NCI-H187 (cell line): ENCODE measurements at regions not wholly inside any gene's neighbourhood (a gene's known extent, or its start where the extent isn't known, plus 50 kb on each side); places are given as distances from the start of the nearest gene placed in this dataset.
"Not testable (repeated sequence)": the region's sequence is repeated elsewhere in the genome, so short reads cannot be mapped to it uniquely, and the experiment has no call there.

ENCODE experiments used
- DNase-seq, 2 experiments: peaks; one replicate each; lab custom pipeline; 2025; lab: John Stamatoyannopoulos, UW

DNA sequence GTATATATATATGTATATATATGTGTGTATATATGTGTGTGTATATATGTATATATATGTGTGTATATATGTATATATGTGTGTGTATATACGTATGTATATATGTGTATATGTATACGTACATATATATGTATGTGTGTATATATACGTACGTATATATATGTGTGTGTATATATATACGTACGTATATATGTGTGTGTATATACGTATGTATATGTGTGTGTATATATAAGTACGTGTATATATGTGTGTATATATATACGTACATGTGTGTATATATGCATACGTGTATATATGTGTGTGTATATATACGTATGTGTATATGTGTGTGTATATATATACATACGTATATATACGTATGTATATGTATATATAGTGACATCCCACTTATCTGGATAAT, 154.4 kb downstream of the CDRT15L2 start:
- no peak for DNase-seq

DNA sequence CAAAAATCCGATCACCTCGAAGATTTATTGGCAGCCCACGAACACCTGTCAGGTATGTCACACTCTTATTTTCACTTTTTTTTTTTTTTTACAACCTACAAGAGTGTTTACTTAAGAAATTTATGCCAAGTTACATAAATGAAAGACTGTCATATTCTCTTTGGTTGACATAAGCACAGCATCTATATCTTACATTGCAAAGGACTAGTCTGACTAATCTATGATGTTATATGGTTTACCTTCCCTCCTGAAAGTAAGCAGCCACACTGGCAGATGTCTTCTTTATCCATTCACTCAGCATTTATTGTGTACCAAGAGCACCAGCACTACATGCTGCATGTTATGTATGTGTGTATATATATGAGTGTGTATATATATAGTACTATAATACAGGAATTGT, 156.3 kb downstream of the CDRT15L2 start:
- DNase-seq: no peak

GRCh38 chr17:20737636-20738035, 158.1 kb downstream of the CDRT15L2 start:
- DNase-seq: not testable (repeated sequence)

DNA sequence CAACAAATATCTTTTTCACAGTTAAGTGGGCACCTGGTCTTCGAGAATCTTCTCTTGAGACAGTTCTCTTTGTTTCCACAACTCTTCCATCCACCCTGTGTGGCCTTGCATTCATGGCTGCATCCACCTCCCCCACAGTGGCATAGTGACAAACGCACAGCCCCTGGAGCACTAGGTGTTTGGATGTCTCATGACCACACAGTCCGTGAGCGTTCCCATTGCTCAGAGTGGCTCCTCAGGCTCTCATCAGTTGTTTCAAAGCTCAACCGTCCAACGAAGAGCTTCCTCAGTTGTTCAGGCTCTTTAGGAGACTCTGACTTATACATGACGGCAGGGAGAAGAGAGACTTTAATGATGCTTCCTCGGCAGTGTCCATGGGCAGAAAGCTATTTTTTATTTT, 191.6 kb downstream of the CDRT15L2 start:
- no peak for DNase-seq

GRCh38 chr17:20774472-20775135, 195.1 kb downstream of the CDRT15L2 start:
- DNase-seq: no peak

- DNase-seq: no peak
Measured at GRCh38 chr17:20775331-20775730, 195.8 kb downstream of the CDRT15L2 start.

- no peak for DNase-seq
Measured at GRCh38 chr17:20779521-20779920, 200.0 kb downstream of the CDRT15L2 start.

GRCh38 chr17:20781260-20781659, 201.7 kb downstream of the CDRT15L2 start:
- DNase-seq: no peak

GRCh38 chr17:20781869-20782268, 202.3 kb downstream of the CDRT15L2 start:
- DNase-seq: not testable (repeated sequence)

- no peak for DNase-seq
Measured at GRCh38 chr17:20783091-20783490, 203.6 kb downstream of the CDRT15L2 start.

DNA sequence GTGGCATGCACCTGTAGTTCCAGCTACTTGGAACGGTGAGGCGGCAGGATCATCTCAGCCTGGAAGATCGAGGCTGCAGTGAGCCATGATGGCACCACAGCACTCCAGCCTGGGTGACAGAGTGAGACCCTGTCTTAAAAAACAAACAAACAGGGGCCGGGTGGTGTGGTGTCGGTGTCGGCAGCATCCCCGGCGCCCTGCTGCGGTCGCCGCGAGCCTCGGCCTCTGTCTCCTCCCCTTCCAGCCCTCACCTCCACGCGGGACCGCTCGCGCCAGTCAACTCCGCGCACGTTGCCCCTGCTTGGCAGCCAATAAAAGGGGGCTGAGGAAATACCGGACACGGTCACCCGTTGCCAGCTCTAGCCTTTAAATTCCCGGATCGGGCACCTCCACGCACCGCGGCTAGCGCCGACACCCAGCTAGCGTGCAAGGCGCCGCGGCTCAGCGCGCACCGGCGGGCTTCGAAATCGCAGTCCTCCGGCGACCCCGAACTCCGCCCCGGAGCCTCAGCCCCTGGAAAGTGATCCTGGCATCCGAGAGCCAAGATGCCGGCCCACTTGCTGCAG, 204.7 kb downstream of the CDRT15L2 start:
- DNase-seq: no peak

DNA sequence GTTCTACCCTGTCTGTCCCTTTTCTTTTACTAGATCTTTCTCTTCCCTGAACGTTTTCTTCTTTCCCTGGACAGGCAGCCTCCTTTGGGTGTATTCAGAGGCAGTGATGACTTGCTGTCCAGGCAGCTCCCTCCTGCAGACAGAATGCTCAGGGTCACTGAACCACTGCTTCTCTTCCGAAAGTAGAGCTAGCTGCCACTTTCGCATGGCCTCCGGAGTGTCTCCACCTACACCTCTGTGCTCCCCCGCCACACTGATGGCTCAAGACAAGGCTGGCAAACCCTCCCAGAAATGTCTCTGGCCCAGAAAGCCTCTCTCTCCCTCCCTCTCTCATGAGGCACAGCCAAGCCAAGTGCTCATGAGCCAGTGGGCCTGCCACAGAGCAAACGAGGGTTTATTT, 207.8 kb downstream of the CDRT15L2 start:
- DNase-seq: no peak

DNA sequence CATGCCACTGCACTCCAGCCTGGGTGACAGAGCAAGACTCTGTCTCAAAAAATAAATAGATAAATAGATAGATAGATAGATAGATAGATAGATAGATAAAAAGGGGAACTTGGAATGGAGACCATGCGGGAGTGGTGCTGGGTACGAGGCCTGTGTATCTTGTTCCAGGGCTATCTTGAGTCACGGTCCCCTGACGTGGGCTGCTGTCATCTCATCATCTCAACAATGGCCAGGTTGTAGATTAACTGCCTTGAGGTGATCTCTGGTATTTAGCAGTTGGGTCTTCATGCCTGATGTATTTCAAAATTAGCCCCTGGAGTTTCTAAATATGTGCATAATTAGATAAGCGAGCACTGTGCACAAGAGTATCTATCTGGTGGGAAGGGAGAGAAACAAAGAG, 212.1 kb downstream of the CDRT15L2 start:
- no peak for DNase-seq

DNA sequence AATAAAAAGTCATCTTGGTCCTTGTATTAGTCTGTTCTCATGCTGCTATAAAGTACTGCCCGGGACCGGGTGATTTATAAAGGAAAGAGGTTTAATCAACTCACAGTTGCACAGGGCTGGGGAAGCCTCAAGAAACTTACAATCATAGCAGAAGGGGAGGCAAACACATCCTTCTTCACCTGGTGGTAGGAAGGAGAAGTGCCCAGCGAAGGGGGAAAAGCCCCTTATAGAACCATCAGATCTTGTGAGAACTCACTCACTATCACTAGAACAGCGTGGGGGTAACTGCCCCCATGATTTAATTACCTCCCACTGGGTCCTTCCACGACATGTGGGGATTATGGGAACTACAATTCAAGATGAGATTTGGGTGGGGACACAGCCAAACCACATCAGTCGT, 215.0 kb downstream of the CDRT15L2 start:
- not testable (repeated sequence) for DNase-seq

DNA sequence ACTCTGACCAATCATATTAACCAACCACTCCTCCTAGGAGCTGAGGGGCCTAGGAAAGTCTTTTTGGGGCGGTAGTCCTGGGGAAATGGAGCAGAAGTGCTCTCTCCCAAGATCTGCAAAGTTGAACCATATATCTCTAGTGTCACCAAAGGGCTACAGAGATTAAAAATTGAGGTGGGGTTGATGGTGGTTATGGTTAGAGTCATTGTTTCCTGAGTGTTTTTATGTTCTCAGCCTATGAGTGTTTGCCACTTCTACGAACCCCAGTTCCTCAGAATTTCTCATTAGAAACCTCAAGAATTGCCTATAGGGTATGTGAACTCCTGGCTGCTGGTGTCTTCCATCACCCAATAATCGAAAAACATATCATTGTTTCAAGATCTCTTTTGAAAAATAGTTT, 217.8 kb downstream of the CDRT15L2 start:
- DNase-seq: no peak

DNA sequence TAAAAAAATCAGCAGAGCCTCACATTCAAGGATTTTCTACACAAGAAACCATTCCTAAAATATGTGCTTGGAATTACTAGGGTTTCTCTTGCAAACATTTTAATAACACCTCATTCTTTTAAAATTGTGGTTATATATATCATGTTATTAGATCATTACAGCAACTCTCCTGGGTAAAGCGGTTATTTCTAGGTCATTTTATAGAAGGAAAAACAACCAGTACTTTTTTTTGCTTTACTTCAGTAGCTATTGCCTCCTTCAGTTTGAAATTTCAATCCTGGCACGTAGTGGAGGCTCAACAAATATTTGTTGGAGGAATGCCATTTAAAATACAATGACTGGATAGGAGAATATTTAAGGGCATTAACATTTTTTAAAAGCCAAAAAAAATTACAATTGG, 220.6 kb downstream of the CDRT15L2 start:
- DNase-seq: no peak

- DNase-seq: no peak
Measured at GRCh38 chr17:20805751-20806150, 226.2 kb downstream of the CDRT15L2 start.

GRCh38 chr17:20807566-20807965, 228.0 kb downstream of the CDRT15L2 start:
- DNase-seq: not testable (repeated sequence)

DNA sequence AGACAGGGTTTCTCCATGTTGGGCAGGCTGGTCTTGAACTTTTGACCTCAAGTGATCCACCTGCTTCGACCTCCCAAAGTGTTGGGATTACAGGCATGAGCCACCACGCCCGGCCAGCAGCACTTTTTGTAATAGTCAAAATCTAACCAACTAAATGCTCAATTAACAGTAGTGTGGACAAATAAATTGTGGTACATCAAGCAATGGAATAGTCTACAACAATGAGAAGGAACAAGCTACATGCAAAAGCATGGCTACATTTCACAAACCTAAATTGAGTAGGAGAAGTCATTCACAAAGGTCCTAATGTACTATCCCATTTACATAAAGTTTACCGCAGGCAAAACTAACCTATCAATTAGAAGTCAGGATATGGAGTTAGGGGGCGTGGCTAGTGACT, 227.4 kb downstream of the USP22 start:
- DNase-seq: not testable (repeated sequence)

GRCh38 chr17:20823905-20824304, 218.9 kb downstream of the USP22 start:
- DNase-seq: no peak

- DNase-seq: no peak
Measured at GRCh38 chr17:20825539-20825938, 217.3 kb downstream of the USP22 start.

DNA sequence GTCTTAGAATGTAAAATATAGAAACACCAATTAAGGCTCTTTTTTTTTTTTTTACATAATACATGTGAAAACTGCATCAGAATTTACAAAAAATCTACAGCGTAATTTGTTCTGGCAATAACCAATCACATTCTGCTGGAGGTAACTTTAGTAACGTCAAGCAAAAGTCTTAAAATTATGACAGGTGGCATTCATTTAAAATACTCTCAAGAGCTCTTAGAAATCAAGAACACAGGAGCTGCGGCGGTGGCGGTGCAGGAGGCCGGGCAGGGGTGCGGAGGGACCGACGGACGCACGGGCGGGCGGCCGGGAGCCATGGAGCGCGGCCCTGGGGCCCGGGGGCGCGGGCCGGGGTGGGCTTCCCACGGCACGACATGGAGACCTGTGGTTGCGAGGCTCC, 202.4 kb downstream of the USP22 start:
- not testable (repeated sequence) for DNase-seq

- DNase-seq: not testable (repeated sequence)
Measured at GRCh38 chr17:20840987-20841865, 201.6 kb downstream of the USP22 start.
